ENCODE measurements at regions not wholly inside any gene's neighbourhood (a gene's known extent, or its start where the extent isn't known, plus 50 kb on each side); places are given as distances from the start of the nearest gene placed in this dataset.
A peak's percentile ranks its signal among the peaks of the same experiment; 100 is the strongest.

GRCh38 chr11:119992171-119993051, 145.5 kb downstream of the TRIM29 start:
- no peak overlapping the region for H3K27ac Mint-ChIP-seq
- peaks cover 16 to 30% of the 10 kb centered on the region in 2 donors for H3K27me3 Mint-ChIP-seq
- no peaks in the 10 kb centered on the region for H3K9me3 Mint-ChIP-seq
- no peak for DNase-seq (ENCODE audit: low spot score)
- H3K36me3 Mint-ChIP-seq = no peaks in the 10 kb centered on the region
- no peaks in the 10 kb centered on the region for H3K4me1 Mint-ChIP-seq (ENCODE audit: low read depth in 2 of 2)
- ATAC-seq = no peak
- H3K4me3 Mint-ChIP-seq = no peak overlapping the region

DNA sequence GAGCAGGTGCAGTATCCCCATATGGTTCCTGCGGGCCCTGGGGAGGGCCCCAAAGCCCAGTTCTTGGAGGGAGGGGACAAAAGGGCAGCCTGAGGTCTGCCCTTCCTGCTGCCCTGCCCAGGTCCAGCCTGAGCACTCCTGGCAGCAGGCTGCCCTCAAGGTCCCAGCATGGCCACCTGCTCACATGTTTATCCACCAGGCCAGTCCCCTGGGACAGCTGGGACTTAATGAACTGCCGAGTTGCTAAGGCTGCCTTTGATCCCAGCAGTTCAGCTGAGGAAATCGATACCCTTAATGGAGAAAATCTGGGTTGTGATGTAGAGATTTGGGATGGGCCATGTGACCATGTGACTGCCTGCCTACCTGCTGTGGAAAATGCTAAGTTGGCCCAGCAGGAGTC, 146.2 kb downstream of the TRIM29 start:
- DNase-seq (ENCODE audit: low spot score) (no peak), ATAC-seq (no peak)
- Mint-ChIP-seq H3K36me3 (no peaks in the 10 kb centered on the region), H3K4me3 (no peak overlapping the region), H3K9me3 (no peaks in the 10 kb centered on the region), H3K27ac (no peak overlapping the region), H3K27me3 (peaks cover 16 to 31% of the 10 kb centered on the region in 2 donors), H3K4me1 (ENCODE audit: low read depth in 2 of 2) (no peaks in the 10 kb centered on the region)

DNA sequence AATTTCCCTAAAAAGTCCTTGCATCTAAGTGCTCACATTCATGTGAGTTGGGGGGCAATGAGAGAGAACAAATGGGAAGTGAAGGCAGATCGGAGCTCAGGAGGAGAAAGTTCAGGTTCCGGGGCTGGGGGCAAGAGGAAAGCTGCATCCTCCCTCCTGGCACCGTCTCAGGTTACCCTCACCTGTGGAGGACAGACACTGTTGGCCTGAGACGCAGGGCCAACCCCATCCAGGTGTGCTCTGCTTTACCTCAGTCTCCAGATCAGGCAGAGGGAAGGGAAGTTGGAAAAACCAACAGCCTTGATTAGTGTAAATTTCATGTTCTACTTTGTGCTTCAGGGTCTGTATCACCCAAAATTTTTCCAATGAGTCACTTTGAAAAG, 146.9 kb downstream of the TRIM29 start:
- Mint-ChIP-seq H3K27ac (no peak overlapping the region), H3K4me3 (no peak overlapping the region)
- no peak for ATAC-seq

GRCh38 chr11:119990309-119991021, 147.4 kb downstream of the TRIM29 start:
- Mint-ChIP-seq H3K36me3 (no peaks in the 10 kb centered on the region), H3K4me1 (ENCODE audit: low read depth in 2 of 2) (no peaks in the 10 kb centered on the region), H3K4me3 (no peak overlapping the region), H3K9me3 (no peaks in the 10 kb centered on the region), H3K27ac (no peak overlapping the region), H3K27me3 (peaks cover 17 to 35% of the 10 kb centered on the region in 2 donors)
- ATAC-seq (no peak), DNase-seq (ENCODE audit: low spot score) (no peak)

More for the DNA sequence above, 146.9 kb downstream of the TRIM29 start:
- H3K36me3 Mint-ChIP-seq = no peaks in the 10 kb centered on the region
- H3K27me3 Mint-ChIP-seq = peaks cover 16 to 31% of the 10 kb centered on the region in 2 donors
- no peak for DNase-seq (ENCODE audit: low spot score)
- H3K4me1 Mint-ChIP-seq (ENCODE audit: low read depth in 2 of 2) = no peaks in the 10 kb centered on the region
- H3K9me3 Mint-ChIP-seq = no peaks in the 10 kb centered on the region

GRCh38 chr11:119989159-119989821, 148.6 kb downstream of the TRIM29 start:
- H3K4me3 Mint-ChIP-seq = no peak overlapping the region
- no peaks in the 10 kb centered on the region for H3K4me1 Mint-ChIP-seq (ENCODE audit: low read depth in 2 of 2)
- no peak overlapping the region for H3K27ac Mint-ChIP-seq
- DNase-seq (ENCODE audit: low spot score) (no peak), ATAC-seq (no peak)
- peaks cover 21 to 38% of the 10 kb centered on the region in 2 donors for H3K27me3 Mint-ChIP-seq
- no peaks in the 10 kb centered on the region for H3K36me3 Mint-ChIP-seq
- H3K9me3 Mint-ChIP-seq = no peaks in the 10 kb centered on the region

GRCh38 chr11:119985551-119985950, 152.4 kb downstream of the TRIM29 start:
- no peak overlapping the region for H3K4me3 Mint-ChIP-seq
- no peaks in the 10 kb centered on the region for H3K36me3 Mint-ChIP-seq
- H3K27me3 Mint-ChIP-seq = peaks cover 20 to 46% of the 10 kb centered on the region in 2 donors
- no peak overlapping the region for H3K27ac Mint-ChIP-seq
- ATAC-seq (no peak), DNase-seq (ENCODE audit: low spot score) (no peak)
- H3K4me1 Mint-ChIP-seq (ENCODE audit: low read depth in 2 of 2) = no peaks in the 10 kb centered on the region
- H3K9me3 Mint-ChIP-seq = no peaks in the 10 kb centered on the region

DNA sequence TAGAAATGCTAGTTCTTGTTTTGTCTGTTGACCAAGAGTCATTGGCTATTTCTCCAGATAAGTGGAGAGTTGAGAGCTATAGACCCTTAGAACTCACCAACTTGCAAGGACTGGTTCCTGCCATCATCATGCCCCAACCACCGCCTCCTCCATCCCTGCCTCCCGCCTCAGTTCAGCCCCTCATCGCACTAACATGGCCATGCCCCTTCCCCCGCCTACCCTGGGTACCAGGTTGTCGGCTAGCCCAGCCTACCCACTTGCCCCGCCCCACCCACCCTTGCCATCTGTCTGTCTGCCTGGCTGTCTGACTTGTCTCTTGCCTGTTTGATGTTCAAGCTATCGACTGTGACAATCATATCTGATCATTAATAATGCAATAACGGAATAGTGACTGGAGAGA, 154.1 kb downstream of the TRIM29 start:
- Mint-ChIP-seq H3K27ac (no peak overlapping the region), H3K4me3 (no peak overlapping the region), H3K9me3 (no peaks in the 10 kb centered on the region), H3K27me3 (peaks cover 15 to 35% of the 10 kb centered on the region in 2 donors), H3K36me3 (no peaks in the 10 kb centered on the region), H3K4me1 (ENCODE audit: low read depth in 2 of 2) (no peaks in the 10 kb centered on the region)
- no peak for ATAC-seq
- no peak for DNase-seq (ENCODE audit: low spot score)

GRCh38 chr11:119983240-119983732, 154.6 kb downstream of the TRIM29 start:
- H3K27me3 Mint-ChIP-seq = peaks cover 17 to 34% of the 10 kb centered on the region in 2 donors
- no peaks in the 10 kb centered on the region for H3K9me3 Mint-ChIP-seq
- no peak for DNase-seq (ENCODE audit: low spot score)
- no peaks in the 10 kb centered on the region for H3K4me1 Mint-ChIP-seq (ENCODE audit: low read depth in 2 of 2)
- no peak for ATAC-seq
- no peak overlapping the region for H3K4me3 Mint-ChIP-seq
- H3K36me3 Mint-ChIP-seq = no peaks in the 10 kb centered on the region
- no peak overlapping the region for H3K27ac Mint-ChIP-seq

DNA sequence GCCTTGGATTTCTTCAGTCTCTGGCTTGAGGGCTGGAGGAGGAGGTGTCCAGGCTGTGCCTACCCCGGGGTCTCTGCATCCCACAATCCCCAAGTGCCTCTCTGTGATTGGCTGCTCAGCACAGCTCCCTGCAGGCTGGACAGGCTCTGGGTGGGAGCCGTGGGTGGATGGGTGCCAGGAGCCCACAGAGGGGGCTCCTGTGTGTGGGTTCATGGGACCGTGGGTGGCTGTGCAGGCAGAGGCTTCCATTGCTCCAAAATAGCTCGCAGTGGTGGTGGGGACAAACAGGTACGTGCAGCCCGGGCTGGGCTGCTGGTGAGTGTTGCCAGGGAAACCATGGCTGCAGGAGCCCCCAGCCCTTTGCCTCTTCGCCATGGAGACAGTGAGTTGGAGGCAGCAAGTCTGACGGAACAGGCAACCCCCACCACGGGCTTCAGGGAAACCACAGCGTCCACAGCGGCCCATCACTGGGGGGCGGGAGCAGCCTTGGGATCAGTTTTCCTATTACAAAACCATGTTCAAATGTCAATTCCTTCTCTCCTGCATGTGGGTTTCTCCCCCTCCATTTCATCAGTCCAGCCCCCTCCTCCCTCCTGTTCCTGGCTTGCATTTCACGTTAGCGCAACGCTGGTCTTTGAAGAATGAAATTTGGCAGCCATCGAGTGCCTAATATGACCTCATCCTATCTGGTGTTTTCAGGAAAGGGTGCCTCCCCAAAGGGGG, 155.2 kb downstream of the TRIM29 start:
- ATAC-seq = no peak
- Mint-ChIP-seq H3K36me3 (no peaks in the 10 kb centered on the region), H3K4me1 (ENCODE audit: low read depth in 2 of 2) (no peaks in the 10 kb centered on the region), H3K27me3 (peaks cover 15 to 28% of the 10 kb centered on the region in 2 donors), H3K27ac (no peak overlapping the region), H3K4me3 (no peak overlapping the region), H3K9me3 (no peaks in the 10 kb centered on the region)
- DNase-seq (ENCODE audit: low spot score) = no peak

- DNase-seq (ENCODE audit: low spot score) = no peak
- no peak for ATAC-seq
- no peaks in the 10 kb centered on the region for H3K4me1 Mint-ChIP-seq (ENCODE audit: low read depth in 2 of 2)
- peaks cover 20% of the 10 kb centered on the region in 2 donors for H3K27me3 Mint-ChIP-seq
- H3K27ac Mint-ChIP-seq = no peak overlapping the region
- H3K4me3 Mint-ChIP-seq = no peak overlapping the region
- no peaks in the 10 kb centered on the region for H3K36me3 Mint-ChIP-seq
- no peaks in the 10 kb centered on the region for H3K9me3 Mint-ChIP-seq
Measured at GRCh38 chr11:119980431-119980830, 157.5 kb downstream of the TRIM29 start.

DNA sequence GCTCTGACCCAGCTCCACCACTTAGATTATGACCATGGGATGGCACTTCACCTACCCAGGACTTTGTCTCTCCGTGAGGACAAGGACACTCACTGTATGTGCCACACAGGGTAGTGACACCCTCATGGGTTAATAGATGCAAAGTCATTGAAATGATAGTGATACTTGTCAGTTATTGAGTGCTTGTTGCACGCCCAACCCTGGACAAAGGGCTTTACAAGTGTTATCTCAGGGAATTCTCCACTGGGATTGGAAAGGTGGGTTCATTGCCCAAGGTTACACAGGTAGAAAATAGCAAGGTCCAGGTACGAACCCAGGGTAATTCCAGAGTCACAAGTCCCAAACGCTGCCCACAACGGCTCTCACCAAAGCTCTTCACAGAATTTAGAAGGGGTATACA, 158.2 kb downstream of the TRIM29 start:
- peaks cover 13 to 18% of the 10 kb centered on the region in 2 donors for H3K27me3 Mint-ChIP-seq
- ATAC-seq (no peak), DNase-seq (ENCODE audit: low spot score) (no peak)
- H3K4me1 Mint-ChIP-seq (ENCODE audit: low read depth in 2 of 2) = no peaks in the 10 kb centered on the region
- H3K9me3 Mint-ChIP-seq = no peaks in the 10 kb centered on the region
- no peaks in the 10 kb centered on the region for H3K36me3 Mint-ChIP-seq
- H3K4me3 Mint-ChIP-seq = no peak overlapping the region
- H3K27ac Mint-ChIP-seq = no peak overlapping the region

DNA sequence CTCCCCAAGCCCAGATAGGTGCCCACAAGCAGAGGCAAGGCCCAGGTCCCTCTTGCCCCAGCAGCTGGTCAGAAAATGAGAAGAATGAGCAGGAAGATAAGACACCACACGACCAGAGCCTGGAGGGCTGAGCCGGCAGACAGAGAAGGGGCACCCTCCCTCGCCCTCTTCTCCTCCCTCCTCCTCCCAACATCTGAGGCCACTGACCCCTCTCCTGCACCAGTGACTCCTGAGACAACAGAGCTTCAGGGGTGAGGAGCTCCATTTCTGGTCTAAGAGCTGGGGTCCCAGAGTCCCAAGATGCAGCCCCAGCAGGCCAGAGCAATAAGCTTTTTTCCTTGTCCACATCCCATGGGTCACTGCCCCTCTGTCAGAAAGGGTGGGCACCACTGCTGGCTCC, 159.2 kb downstream of the TRIM29 start:
- DNase-seq (ENCODE audit: low spot score) = no peak
- Mint-ChIP-seq H3K9me3 (no peaks in the 10 kb centered on the region), H3K27ac (no peak overlapping the region), H3K36me3 (no peaks in the 10 kb centered on the region), H3K4me1 (ENCODE audit: low read depth in 2 of 2) (no peaks in the 10 kb centered on the region), H3K27me3 (peaks cover 3 to 12% of the 10 kb centered on the region in 2 donors), H3K4me3 (no peak overlapping the region)
- ATAC-seq = no peak

DNA sequence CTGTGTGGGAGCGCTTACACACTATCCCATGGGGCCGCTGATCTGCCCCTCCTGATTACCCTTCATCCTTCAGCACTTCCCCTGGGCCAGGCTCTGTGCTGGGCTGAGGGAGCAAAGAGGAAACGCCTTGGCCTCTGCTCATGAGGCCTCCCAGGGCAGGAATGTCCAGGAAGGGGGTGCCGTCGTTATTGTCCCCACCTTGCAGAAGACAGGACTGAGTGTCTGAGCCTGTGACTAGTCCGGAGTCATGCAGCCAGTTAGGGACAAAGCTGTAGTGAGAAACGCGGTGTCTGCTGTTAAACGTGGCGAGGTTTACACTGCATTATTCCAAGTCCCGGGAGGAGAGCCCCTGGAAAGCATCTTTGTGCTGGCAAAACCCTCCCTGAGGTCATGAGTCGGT, 160.0 kb downstream of the TRIM29 start:
- H3K9me3 Mint-ChIP-seq = no peaks in the 10 kb centered on the region
- no peak overlapping the region for H3K4me3 Mint-ChIP-seq
- H3K27me3 Mint-ChIP-seq = peaks cover 0 to 11% of the 10 kb centered on the region in 2 donors
- DNase-seq (ENCODE audit: low spot score) (no peak), ATAC-seq (peak in 1 of 2 donors; percentile 7)
- no peaks in the 10 kb centered on the region for H3K36me3 Mint-ChIP-seq
- H3K4me1 Mint-ChIP-seq (ENCODE audit: low read depth in 2 of 2) = no peaks in the 10 kb centered on the region
- H3K27ac Mint-ChIP-seq = no peak overlapping the region

Data from natural killer cell treated with Interleukin-12 subunit alpha and Interleukin-12 subunit beta and Interleukin-15 and Interleukin-18, amount 100 ng/mL, for 72 hours (primary cell).